Memory B cell (primary cell): ENCODE measurements at regions not wholly inside any gene's neighbourhood (a gene's known extent, or its start where the extent isn't known, plus 50 kb on each side); places are given as distances from the start of the nearest gene placed in this dataset.
"Not testable (repeated sequence)": the region's sequence is repeated elsewhere in the genome, so short reads cannot be mapped to it uniquely, and the experiment has no call there.

Source experiments
- ATAC-seq: fragments of 150-1000 bp; cut with Tn5 transposase; 2 replicates; pipeline ENCODE4 v1.10.0; 2021; ENCODE audit warnings: low read depth, mild to moderate bottlenecking, moderate library complexity
- DNase-seq, 2 donors: peaks; one replicate each; pipeline ENCODE4 v3.0.0; 2022; ENCODE audit warnings: low spot score in 2 of 2
- H3K27ac Mint-ChIP-seq: one replicate; pipeline ENCODE4 v1.8.0; 2022; ENCODE audit warnings: mild to moderate bottlenecking, moderate library complexity, mixed read lengths
- H3K27me3 Mint-ChIP-seq: one replicate; pipeline ENCODE4 v1.8.0; 2022; ENCODE audit warnings: mixed read lengths
- H3K36me3 Mint-ChIP-seq: one replicate; pipeline ENCODE4 v1.8.0; 2022; ENCODE audit warnings: mild to moderate bottlenecking, mixed read lengths
- H3K4me1 Mint-ChIP-seq: one replicate; pipeline ENCODE4 v1.8.0; 2022; ENCODE audit warnings: mixed read lengths
- H3K4me3 Mint-ChIP-seq: one replicate; pipeline ENCODE4 v1.8.0; 2022; ENCODE audit warnings: mild to moderate bottlenecking, moderate library complexity, mixed read lengths
- H3K9me3 Mint-ChIP-seq: one replicate; pipeline ENCODE4 v1.8.0; 2022; ENCODE audit warnings: mixed read lengths

DNA sequence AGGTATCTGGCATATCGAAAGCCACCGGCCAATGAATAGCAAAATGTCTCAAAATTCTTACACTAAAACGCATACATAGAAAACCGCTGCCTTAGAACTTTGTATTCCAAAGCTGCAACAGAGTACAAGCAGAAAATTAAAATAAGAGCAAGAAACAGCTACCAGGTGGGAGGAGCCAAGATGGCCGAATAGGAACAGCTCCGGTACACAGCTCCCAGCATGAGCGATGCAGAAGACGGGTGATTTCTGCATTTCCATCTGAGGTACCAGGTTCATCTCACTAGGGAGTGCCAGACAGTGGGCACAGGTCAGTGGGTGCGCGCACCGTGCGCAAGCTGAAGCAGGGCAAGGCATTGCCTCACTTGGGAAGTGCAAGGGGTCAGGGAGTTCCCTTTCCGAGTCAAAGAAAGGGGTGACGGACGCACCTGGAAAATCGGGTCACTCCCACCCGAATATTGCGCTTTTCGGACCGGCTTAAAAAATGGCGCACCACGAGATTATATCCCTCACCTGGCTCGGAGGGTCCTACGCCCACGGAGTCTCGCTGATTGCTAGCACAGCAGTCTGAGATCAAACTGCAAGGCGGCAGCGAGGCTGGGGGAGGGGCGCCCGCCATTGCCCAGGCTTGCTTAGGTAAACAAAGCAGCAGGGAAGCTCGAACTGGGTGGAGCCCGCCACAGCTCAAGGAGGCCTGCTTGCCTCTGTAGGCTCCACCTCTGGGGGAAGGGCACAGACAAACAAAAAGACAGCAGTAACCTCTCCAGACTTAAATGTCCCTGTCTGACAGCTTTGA lies 367.2 kb upstream of the ATP11B start:
- not testable (repeated sequence) for H3K27ac Mint-ChIP-seq, DNase-seq, H3K27me3 Mint-ChIP-seq, H3K9me3 Mint-ChIP-seq, H3K4me3 Mint-ChIP-seq, H3K4me1 Mint-ChIP-seq, ATAC-seq, H3K36me3 Mint-ChIP-seq

DNA sequence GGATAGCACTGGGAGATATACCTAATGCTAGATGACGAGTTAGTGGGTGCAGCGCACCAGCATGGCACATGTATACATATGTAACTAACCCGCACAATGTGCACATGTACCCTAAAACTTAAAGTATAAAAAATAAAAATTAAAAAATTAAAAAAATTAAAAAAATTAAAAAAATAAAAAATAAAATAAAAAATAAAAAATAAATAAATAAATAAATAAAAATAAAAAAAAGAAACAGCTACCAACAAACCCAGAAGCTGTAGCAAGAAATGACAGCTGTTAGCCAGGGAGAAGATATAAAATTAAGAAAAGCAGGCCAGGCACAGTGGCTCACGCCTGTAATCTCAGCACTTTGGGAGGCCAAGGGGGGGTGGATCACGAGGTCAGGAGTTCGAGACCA lies 361.3 kb upstream of the ATP11B start:
- H3K27ac Mint-ChIP-seq, H3K9me3 Mint-ChIP-seq, ATAC-seq, H3K36me3 Mint-ChIP-seq, H3K4me3 Mint-ChIP-seq, H3K4me1 Mint-ChIP-seq, H3K27me3 Mint-ChIP-seq, DNase-seq: not testable (repeated sequence)

DNA sequence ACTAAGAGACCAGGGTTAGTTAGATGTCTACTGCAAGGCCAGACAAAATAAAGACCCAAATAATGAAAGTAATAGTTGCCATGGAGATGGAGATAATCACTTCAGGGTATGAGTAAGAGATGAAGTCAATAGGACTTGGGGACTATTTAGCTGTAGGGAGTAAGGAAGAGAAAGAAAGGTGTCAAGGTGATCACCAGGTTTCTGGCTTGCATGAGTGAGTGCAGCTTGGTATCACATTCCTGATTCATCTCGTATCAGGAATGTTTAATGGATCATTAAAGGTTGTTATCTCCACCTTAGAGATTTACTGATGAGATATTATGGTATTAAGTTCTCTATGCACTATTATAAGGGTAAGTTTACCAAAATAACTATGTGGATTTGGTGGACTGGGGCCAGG lies 357.4 kb upstream of the ATP11B start:
- Mint-ChIP-seq H3K27ac (no peak overlapping the region), H3K36me3 (no peaks in the 10 kb centered on the region), H3K4me1 (no peaks in the 10 kb centered on the region), H3K4me3 (no peak overlapping the region), H3K27me3 (no peaks in the 10 kb centered on the region), H3K9me3 (peaks cover 2% of the 10 kb centered on the region)
- no peak for DNase-seq
- no peak for ATAC-seq

GRCh38 chr3:182436547-182436946 lies 356.8 kb upstream of the ATP11B start:
- no peaks in the 10 kb centered on the region for H3K4me1 Mint-ChIP-seq
- no peak for ATAC-seq

DNA sequence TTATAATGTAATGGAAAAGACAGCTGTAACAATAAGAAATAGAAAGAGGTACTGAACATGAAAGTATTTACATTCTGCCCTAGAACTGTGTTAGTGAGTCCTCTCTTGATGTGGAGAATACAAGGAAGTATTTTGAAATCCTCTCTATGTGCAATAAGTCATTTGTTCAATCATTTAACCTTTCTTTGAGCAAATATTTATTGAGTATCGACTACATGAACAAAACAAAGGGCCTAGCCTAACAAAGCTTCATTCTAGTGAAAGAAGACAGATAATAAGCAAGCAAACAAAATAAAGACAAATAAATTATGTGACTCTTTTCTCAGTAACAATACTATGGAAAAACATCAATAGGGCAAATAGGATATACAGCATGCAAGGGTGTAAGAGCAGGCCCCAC lies 354.9 kb upstream of the ATP11B start:
- Mint-ChIP-seq H3K4me1 (no peaks in the 10 kb centered on the region), H3K27ac (no peak overlapping the region), H3K4me3 (no peak overlapping the region), H3K9me3 (peaks cover 2% of the 10 kb centered on the region), H3K36me3 (no peaks in the 10 kb centered on the region), H3K27me3 (no peaks in the 10 kb centered on the region)
- ATAC-seq, result no peak
- no peak for DNase-seq

More at GRCh38 chr3:182436547-182436946, 356.8 kb upstream of the ATP11B start:
- peaks cover 2% of the 10 kb centered on the region for H3K9me3 Mint-ChIP-seq
- no peak overlapping the region for H3K27ac Mint-ChIP-seq
- no peaks in the 10 kb centered on the region for H3K36me3 Mint-ChIP-seq
- H3K4me3 Mint-ChIP-seq, result no peak overlapping the region
- no peak for DNase-seq
- H3K27me3 Mint-ChIP-seq, result no peaks in the 10 kb centered on the region

DNA sequence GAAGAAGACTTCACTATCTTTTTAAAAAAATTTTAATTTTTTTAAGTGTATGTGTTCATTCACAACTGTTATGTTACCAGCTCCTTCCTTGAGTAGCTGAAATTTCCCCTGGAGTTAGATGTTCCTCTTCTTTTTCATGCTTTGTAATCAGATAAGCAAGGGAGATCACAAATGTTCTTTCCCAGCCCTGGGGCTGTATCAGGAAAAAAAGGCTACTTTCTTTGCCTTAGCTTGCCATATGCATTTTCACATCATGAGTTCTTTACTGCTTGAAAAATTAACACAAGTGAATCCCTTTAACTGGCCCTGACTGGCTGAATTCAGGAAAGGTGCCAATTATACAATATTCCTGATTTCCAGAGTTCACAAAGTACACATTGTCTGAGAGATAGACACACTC lies 353.2 kb upstream of the ATP11B start:
- ATAC-seq (no peak), DNase-seq (no peak)
- H3K36me3 Mint-ChIP-seq, result no peaks in the 10 kb centered on the region
- no peak overlapping the region for H3K27ac Mint-ChIP-seq
- H3K27me3 Mint-ChIP-seq, result no peaks in the 10 kb centered on the region
- peaks cover 2% of the 10 kb centered on the region for H3K9me3 Mint-ChIP-seq
- no peak overlapping the region for H3K4me3 Mint-ChIP-seq
- no peaks in the 10 kb centered on the region for H3K4me1 Mint-ChIP-seq

DNA sequence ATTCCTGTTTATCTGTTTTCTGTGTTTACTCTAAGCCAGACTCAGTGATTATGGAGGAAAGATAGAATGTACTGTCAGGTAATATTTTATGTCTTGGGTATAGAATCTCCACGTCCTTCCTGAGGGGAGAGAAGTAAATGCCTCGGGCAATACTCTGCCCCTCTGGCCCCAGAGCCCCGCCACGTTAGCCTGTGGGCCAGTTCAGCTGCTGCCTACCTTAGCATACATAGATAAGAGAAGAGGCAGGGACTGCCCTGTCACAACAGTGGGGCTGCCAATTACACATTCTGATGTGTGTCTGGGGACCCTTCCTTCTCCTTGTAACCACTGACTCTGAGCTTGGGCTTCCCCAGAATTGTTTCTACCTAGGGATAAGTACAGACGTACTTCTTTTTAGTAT lies 347.7 kb upstream of the ATP11B start:
- Mint-ChIP-seq H3K27ac (no peak overlapping the region), H3K4me1 (no peaks in the 10 kb centered on the region), H3K27me3 (no peaks in the 10 kb centered on the region), H3K36me3 (no peaks in the 10 kb centered on the region), H3K9me3 (no peaks in the 10 kb centered on the region), H3K4me3 (no peak overlapping the region)
- ATAC-seq, result no peak
- DNase-seq, result no peak

DNA sequence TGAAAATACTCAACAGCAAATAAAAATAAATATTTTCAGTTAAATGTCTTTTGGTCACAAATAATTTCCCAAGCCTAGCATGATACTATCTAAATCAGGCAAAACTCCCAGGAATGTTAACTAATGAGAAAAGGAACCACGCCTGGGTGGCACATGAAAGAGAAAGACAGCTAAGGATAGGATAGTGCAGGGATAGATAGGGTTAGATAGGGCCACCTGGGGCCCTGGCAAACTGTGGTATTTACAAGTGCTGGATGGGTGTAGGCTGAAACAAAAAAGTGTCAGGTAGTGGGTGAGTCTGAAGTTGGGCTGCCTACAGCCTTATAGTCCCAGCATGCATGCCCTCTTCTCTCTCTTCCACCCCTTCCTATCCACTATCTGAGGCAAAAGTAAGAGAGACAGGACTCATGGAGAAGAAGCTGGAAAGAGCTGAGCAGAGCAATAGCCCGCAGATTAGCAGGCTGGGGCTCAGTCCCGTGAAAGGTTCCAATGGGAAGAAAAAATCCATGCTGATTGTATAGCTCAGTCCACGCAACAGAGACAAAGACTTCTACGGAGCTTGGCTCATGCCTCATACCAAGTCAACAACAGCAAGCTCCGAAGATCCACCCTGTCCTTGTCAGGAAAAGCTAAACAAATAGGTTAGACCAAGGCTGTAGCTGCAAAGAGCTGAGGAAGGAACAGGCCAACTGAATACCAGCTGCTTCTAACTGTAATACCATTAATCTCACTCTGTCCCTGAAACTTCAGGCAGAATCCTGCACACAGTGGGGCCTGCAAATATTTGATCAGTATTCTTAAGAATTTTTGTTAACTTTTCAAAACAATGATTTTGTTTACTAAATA lies 342.1 kb upstream of the ATP11B start:
- no peak for ATAC-seq
- H3K4me3 Mint-ChIP-seq, result no peak overlapping the region
- H3K9me3 Mint-ChIP-seq, result peaks cover 3% of the 10 kb centered on the region
- H3K36me3 Mint-ChIP-seq, result no peaks in the 10 kb centered on the region
- no peak overlapping the region for H3K27ac Mint-ChIP-seq
- no peaks in the 10 kb centered on the region for H3K27me3 Mint-ChIP-seq
- no peaks in the 10 kb centered on the region for H3K4me1 Mint-ChIP-seq
- no peak for DNase-seq

DNA sequence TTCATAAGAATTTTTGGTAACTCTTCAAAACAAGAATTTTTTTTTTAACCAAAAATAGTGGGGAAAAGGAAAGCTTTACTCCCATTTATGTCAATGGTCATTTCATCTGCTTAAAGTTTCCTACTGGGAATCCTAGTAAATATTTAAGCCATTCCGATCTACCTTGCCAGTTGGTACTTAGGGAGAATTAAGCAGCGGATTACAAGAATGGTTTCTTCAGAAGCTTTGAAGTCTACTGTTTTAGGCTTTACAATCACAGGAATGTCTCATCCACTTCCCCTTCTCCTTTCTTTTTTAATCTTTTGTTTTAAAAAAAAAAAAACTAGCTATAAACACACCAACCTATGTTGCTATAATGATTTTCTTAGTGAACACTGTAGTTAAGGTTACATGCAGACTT lies 341.4 kb upstream of the ATP11B start:
- Mint-ChIP-seq H3K27ac (no peak overlapping the region), H3K9me3 (peaks cover 3% of the 10 kb centered on the region), H3K4me1 (no peaks in the 10 kb centered on the region), H3K27me3 (no peaks in the 10 kb centered on the region), H3K4me3 (no peak overlapping the region), H3K36me3 (no peaks in the 10 kb centered on the region)
- ATAC-seq (no peak), DNase-seq (no peak)

GRCh38 chr3:182455011-182455410 lies 338.3 kb upstream of the ATP11B start:
- Mint-ChIP-seq H3K4me1 (no peaks in the 10 kb centered on the region), H3K27me3 (no peaks in the 10 kb centered on the region), H3K36me3 (no peaks in the 10 kb centered on the region), H3K27ac (no peak overlapping the region), H3K9me3 (peaks cover 3% of the 10 kb centered on the region), H3K4me3 (no peak overlapping the region)
- ATAC-seq (no peak), DNase-seq (no peak)

- ATAC-seq (no peak), DNase-seq (no peak)
- Mint-ChIP-seq H3K4me1 (no peaks in the 10 kb centered on the region), H3K36me3 (no peaks in the 10 kb centered on the region), H3K4me3 (no peak overlapping the region), H3K27ac (no peak overlapping the region), H3K9me3 (peaks cover 5% of the 10 kb centered on the region), H3K27me3 (no peaks in the 10 kb centered on the region)
Measured at GRCh38 chr3:182460303-182460702, 333.0 kb upstream of the ATP11B start.

GRCh38 chr3:182462152-182462551 lies 331.2 kb upstream of the ATP11B start:
- ATAC-seq (no peak), DNase-seq (no peak)
- Mint-ChIP-seq H3K27me3 (no peaks in the 10 kb centered on the region), H3K9me3 (peaks cover 2% of the 10 kb centered on the region), H3K27ac (no peak overlapping the region), H3K4me1 (no peaks in the 10 kb centered on the region), H3K36me3 (no peaks in the 10 kb centered on the region), H3K4me3 (no peak overlapping the region)

DNA sequence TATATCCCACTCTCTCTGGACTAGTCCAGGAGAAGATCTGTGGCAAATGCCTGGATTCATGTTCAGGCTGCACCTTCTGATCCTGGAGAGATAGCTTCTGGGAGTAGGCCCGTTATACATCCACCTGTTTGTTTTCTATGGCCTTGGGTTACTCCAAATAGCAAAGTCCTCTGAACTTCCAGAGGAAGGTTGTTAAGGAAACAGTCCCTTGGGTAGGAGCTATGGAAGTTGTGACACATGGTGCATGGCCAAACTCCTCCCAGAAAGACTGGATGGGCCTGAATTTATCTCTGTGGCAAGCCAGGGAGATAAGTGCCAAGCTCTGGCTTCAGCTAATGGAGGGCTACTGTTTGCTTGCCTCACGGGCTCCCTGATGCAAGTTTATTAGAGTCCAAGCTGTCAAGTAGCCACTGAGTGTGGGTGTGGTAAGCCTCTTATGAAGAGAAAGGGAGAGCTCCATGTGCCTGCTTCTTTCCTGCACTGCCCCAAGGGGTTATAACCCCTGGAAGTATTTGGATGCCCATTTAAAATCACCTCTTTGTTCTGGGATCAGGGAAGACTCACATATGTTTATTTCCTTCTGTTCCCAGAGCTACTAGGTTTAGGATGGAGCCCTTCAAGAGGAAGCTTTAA lies 328.7 kb upstream of the ATP11B start:
- no peaks in the 10 kb centered on the region for H3K4me1 Mint-ChIP-seq
- no peak overlapping the region for H3K27ac Mint-ChIP-seq
- no peaks in the 10 kb centered on the region for H3K36me3 Mint-ChIP-seq
- H3K27me3 Mint-ChIP-seq, result peaks cover 3% of the 10 kb centered on the region
- H3K9me3 Mint-ChIP-seq, result peaks cover 2% of the 10 kb centered on the region
- H3K4me3 Mint-ChIP-seq, result no peak overlapping the region
- no peak for DNase-seq
- no peak for ATAC-seq
